A549 (cell line): ENCODE measurements at regions not wholly inside any gene's neighbourhood (a gene's known extent, or its start where the extent isn't known, plus 50 kb on each side); places are given as distances from the start of the nearest gene placed in this dataset.

Experiments
- ATAC-seq, 2 experiments: fragments of 200-7000 bp in 1 of 2; fragments of >200 bp in 1 of 2; cut with Nextera tagmentation in 1 of 2; cut with Tn5 transposase in 1 of 2; 3 replicates each; pipeline versions ENCODE4 v1.8.0 to v1.9.1; 2018 to 2020; ENCODE audit warnings: mild to moderate bottlenecking in 1 of 2, moderate library complexity in 1 of 2
- CTCF ChIA-PET: fragments of 300-600 bp; sonication (Branson Sonifier 250); formaldehyde crosslinking; extraction: SDS; loops from one replicate; lab custom pipeline; 2021; ENCODE audit warnings: antibody characterized with exemption, inconsistent platforms; lab: Yijun Ruan, JAX
- POLR2A ChIA-PET: fragments of 350-600 bp; formaldehyde crosslinking; extraction: SDS; loops from one replicate; lab custom pipeline; 2021; ENCODE audit warnings: antibody characterized with exemption, inconsistent platforms; lab: Yijun Ruan, JAX
- DNase-seq, 2 experiments: peaks; one replicate each; pipeline versions ENCODE4 v3.0.0 to v3.0.0-alpha.2; 2011 to 2016; ENCODE audit warnings: low read depth in 1 of 2, low spot score in 1 of 2
- FAIRE-seq: peaks from 2 replicates; lab custom pipeline; 2011; peaks lifted over from hg19 to GRCh38; lab: Jason Lieb, UNC
- H3K27ac ChIP-seq, 2 experiments: fragments of >200 bp; sonication (Bioruptor Twin); formaldehyde crosslinking; 3 replicates each; pipeline ENCODE4 v1.5.1; 2016 to 2017
- H3K4me1 ChIP-seq: fragments of >200 bp; sonication (Bioruptor Twin); formaldehyde crosslinking; 3 replicates; pipeline ENCODE4 v1.6.1; 2016
- H3K4me2 ChIP-seq: fragments of >200 bp; sonication (Bioruptor Twin); formaldehyde crosslinking; 3 replicates; pipeline ENCODE4 v1.6.1; 2016
- H3K4me3 ChIP-seq: fragments of >200 bp; sonication (Bioruptor Twin); formaldehyde crosslinking; 3 replicates; pipeline ENCODE4 v1.5.1; 2016
- H3K9me3 ChIP-seq: fragments of >200 bp; sonication (Bioruptor Twin); formaldehyde crosslinking; 3 replicates; pipeline ENCODE4 v1.6.1; 2016
- BHLHE40 ChIP-seq: IDR thresholded peaks from 2 replicates; pipeline ENCODE4 v1.6.1; 2012; ENCODE audit warnings: low read depth, low read length, inconsistent platforms
- CBX2 ChIP-seq: fragments of 200-600 bp; sonication (generic); IDR thresholded peaks from 2 replicates; pipeline ENCODE4 v1.6.1; 2016; ENCODE audit warnings: low read depth, mild to moderate bottlenecking, borderline replicate concordance
- CBX8 ChIP-seq: fragments of 200-600 bp; sonication (generic); IDR thresholded peaks from 2 replicates; pipeline ENCODE4 v1.6.1; 2016
- CEBPB ChIP-seq, 2 experiments: fragments of >200 bp in 1 of 2; sonication (Bioruptor Twin) in 1 of 2; formaldehyde crosslinking in 1 of 2; IDR thresholded peaks; 2 replicates each; pipeline ENCODE4 v1.6.1; 2012 to 2016
- CHD2 ChIP-seq: fragments of 150-350 bp; IDR thresholded peaks from 2 replicates; pipeline ENCODE4 v1.6.1; 2014; ENCODE audit warnings: low read length; ENCODE audit not compliant: partially characterized antibody
- CHD4 ChIP-seq: fragments of 200-600 bp; sonication (generic); IDR thresholded peaks from 2 replicates; pipeline ENCODE4 v1.6.1; 2016; ENCODE audit warnings: antibody characterized with exemption, mild to moderate bottlenecking, borderline replicate concordance
- EHF ChIP-seq: fragments of 250-450 bp; sonication (Bioruptor Pico); IDR thresholded peaks from 2 replicates; pipeline ENCODE4 v1.5.0; 2020; ENCODE audit warnings: mild to moderate bottlenecking
- FOSB ChIP-seq: fragments of 250-450 bp; sonication (Bioruptor Pico); IDR thresholded peaks from 2 replicates; pipeline ENCODE4 v1.5.0; 2020; ENCODE audit warnings: mild to moderate bottlenecking, moderate library complexity
- FOSL2 ChIP-seq, 2 experiments: fragments of 450-650 bp in 1 of 2; fragments of >200 bp in 1 of 2; sonication (Bioruptor Twin) in 1 of 2; formaldehyde crosslinking; IDR thresholded peaks; 2 replicates each; pipeline versions ENCODE4 v1.5.0 to v1.6.1; 2016 to 2020; ENCODE audit warnings: mild to moderate bottlenecking in 1 of 2, moderate library complexity in 1 of 2
- FOXS1 ChIP-seq: fragments of 250-450 bp; sonication (Bioruptor Pico); IDR thresholded peaks from 2 replicates; pipeline ENCODE4 v1.5.0; 2020; ENCODE audit warnings: mild to moderate bottlenecking, moderate library complexity
- GATA3 ChIP-seq: IDR thresholded peaks from 2 replicates; pipeline ENCODE4 v1.6.1; 2012; ENCODE audit warnings: borderline replicate concordance
- HDAC2 ChIP-seq: fragments of 200-600 bp; sonication (generic); IDR thresholded peaks from 2 replicates; pipeline ENCODE4 v1.6.1; 2016
- HOXB5 ChIP-seq: fragments of 250-450 bp; sonication (Bioruptor Pico); IDR thresholded peaks from 2 replicates; pipeline ENCODE4 v1.5.0; 2020; ENCODE audit warnings: mild to moderate bottlenecking, moderate library complexity
- JUN ChIP-seq, 2 experiments: fragments of >200 bp; sonication (Bioruptor Twin); formaldehyde crosslinking; IDR thresholded peaks; 2 replicates in 1 of 2; 3 replicates in 1 of 2; pipeline ENCODE4 v1.6.1; 2016 to 2017
- JUNB ChIP-seq: fragments of >200 bp; sonication (Bioruptor Twin); formaldehyde crosslinking; IDR thresholded peaks from 2 replicates; pipeline ENCODE4 v1.6.1; 2016
- KDM5A ChIP-seq: fragments of 200-600 bp; sonication (generic); IDR thresholded peaks from 2 replicates; pipeline ENCODE4 v1.6.1; 2016; ENCODE audit warnings: antibody characterized with exemption, mild to moderate bottlenecking
- MAFK ChIP-seq: fragments of 450-650 bp; IDR thresholded peaks from 2 replicates; pipeline ENCODE4 v1.6.1; 2014; ENCODE audit not compliant: partially characterized antibody
- MAZ ChIP-seq: fragments of 150-350 bp; IDR thresholded peaks from 2 replicates; pipeline ENCODE4 v1.6.1; 2014; ENCODE audit warnings: antibody characterized with exemption, low read depth, low read length, borderline replicate concordance
- MYC ChIP-seq: IDR thresholded peaks from 2 replicates; pipeline ENCODE4 v1.6.1; 2012; ENCODE audit warnings: mild to moderate bottlenecking, inconsistent platforms, low read length, improper control_type of control experiment, borderline replicate concordance
- NPAS2 ChIP-seq: fragments of 250-450 bp; sonication (Bioruptor Pico); IDR thresholded peaks from 2 replicates; pipeline ENCODE4 v1.8.0; 2022; ENCODE audit warnings: mild to moderate bottlenecking, moderate library complexity, borderline replicate concordance
- POLR2A ChIP-seq: IDR thresholded peaks from 2 replicates; pipeline ENCODE4 v1.6.1; 2012; ENCODE audit warnings: mild to moderate bottlenecking, low read length
- RFX5 ChIP-seq: fragments of 450-650 bp; IDR thresholded peaks from 2 replicates; pipeline ENCODE4 v1.7.1; 2014; ENCODE audit warnings: antibody characterized with exemption, mild to moderate bottlenecking, moderate library complexity
- RNF2 ChIP-seq: fragments of 200-600 bp; sonication (generic); IDR thresholded peaks from 2 replicates; pipeline ENCODE4 v1.6.1; 2016; ENCODE audit warnings: low read depth, mild to moderate bottlenecking, antibody characterized with exemption, moderate library complexity, borderline replicate concordance
- SREBF2 ChIP-seq: fragments of 450-650 bp; IDR thresholded peaks from 2 replicates; pipeline ENCODE4 v1.6.1; 2014; ENCODE audit warnings: mild to moderate bottlenecking, moderate library complexity
- TFCP2L1 ChIP-seq: fragments of 250-450 bp; sonication (Bioruptor Pico); IDR thresholded peaks from 2 replicates; pipeline ENCODE4 v1.5.0; 2021; ENCODE audit warnings: mild to moderate bottlenecking
- TP53 ChIP-seq: fragments of 250-450 bp; sonication (Bioruptor Pico); IDR thresholded peaks from 2 replicates; pipeline ENCODE4 v1.5.0; 2021; ENCODE audit warnings: mild to moderate bottlenecking, moderate library complexity
- ZFP36 ChIP-seq: fragments of 450-650 bp; IDR thresholded peaks from 2 replicates; pipeline ENCODE4 v1.6.1; 2014; ENCODE audit warnings: borderline replicate concordance; ENCODE audit not compliant: partially characterized antibody
- WGBS: methylation state at CpG from one replicate; pipeline ENCODE4 v1.1.6; 2017; ENCODE audit errors: missing lambda C conversion rate; 5-methylcytosine and 5-hydroxymethylcytosine counted together
- TF ChIP-seq, protein P1 (sequence below): IDR thresholded peaks from 2 replicates; pipeline ENCODE4 v1.6.1; 2012
- TF ChIP-seq, protein P2 (sequence below): IDR thresholded peaks from 2 replicates; pipeline ENCODE4 v1.6.1; 2012; ENCODE audit warnings: low read depth, borderline replicate concordance
- TF ChIP-seq, protein P3 (sequence below): fragments of >200 bp; sonication (Bioruptor Twin); formaldehyde crosslinking; IDR thresholded peaks from 3 replicates; pipeline ENCODE4 v1.5.1; 2016
- TF ChIP-seq, protein P4 (sequence below): fragments of 450-650 bp; IDR thresholded peaks from 2 replicates; pipeline ENCODE4 v1.6.1; 2014; ENCODE audit warnings: antibody characterized with exemption
- TF ChIP-seq, protein P5 (sequence below): fragments of 250-450 bp; sonication (Bioruptor Pico); IDR thresholded peaks from 2 replicates; pipeline ENCODE4 v1.5.0; 2020; ENCODE audit warnings: low read depth, mild to moderate bottlenecking, moderate library complexity

DNA sequence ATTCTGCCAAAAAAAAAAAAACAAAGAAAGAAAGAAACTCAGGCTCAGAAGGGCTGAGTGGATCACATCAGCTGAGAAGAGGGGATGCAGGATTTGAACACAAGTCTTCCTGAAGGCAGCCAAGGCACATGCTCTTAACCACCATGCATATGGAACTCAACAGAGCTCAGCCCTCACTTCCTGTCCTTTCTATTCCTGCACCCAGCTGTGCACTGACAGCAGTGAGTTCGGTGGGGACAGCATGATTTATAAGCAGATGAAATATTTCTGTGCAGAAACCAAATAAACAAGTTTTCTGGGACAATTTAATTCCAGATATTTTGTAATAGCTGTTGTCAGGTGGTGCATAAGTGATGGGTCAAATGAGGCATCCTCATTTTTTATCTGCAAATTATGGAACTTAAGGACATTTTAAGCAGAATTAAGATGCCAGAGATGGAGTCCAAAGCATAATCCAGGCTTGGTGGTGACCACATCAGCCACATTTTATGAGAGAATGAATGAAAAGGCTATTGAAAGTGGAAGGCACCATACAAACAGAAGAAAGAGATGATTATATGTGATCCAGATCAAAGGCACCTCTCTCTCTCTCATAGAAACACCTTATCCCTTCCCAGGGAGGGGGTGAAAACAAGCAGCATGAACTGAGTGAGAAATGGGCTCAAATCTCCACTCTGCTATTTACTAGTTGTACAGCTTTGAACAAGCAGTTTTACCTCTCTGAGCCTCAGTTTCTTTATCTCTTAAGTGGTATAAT lies 303.6 kb upstream of the MSX2 start:
- no peaks in the 10 kb centered on the region for H3K4me1 ChIP-seq

DNA sequence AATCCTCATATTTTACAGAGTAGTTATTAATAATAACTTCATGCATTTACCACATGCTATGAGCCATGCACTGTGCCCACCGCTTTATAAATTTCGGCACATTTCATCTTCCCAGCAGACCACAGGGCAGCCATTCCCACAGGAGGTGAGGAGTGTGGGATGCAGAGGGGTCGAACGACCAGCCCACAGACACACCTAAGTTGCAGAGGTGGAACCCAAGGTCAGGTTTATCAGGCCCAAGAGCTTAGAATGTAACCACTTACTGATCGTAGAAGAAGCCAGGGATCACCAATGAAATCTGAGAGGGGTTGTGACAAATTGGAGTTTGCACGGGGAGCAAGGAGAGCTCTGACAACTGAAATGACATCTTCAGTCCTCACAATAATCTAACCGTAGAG lies 303.0 kb upstream of the MSX2 start:
- FAIRE-seq, result no peak
- no peak for DNase-seq
- Histone ChIP-seq H3K4me1 (no peaks in the 10 kb centered on the region), H3K27ac (no peak overlapping the region), H3K4me2 (no peak overlapping the region), H3K9me3 (no peaks in the 10 kb centered on the region), H3K4me3 (no peak overlapping the region)
- WGBS, result 31% methylated on average over 7 of the region's 7 CpGs
- CTCF ChIA-PET, result interaction anchor here (0.8 to 7.7 kb wide), 14 partner anchors 10 to 515 kb away, joined by 3 to 100 read pairs (median 11); no protein-coding TSS in a partner anchor
- TF ChIP-seq JUNB, result no peak
- TF ChIP-seq HOXB5 (CRISPR knock-in tag), result no peak
- TF ChIP-seq CHD2, result no peak
- no peak for TF ChIP-seq GATA3
- no peak for TF ChIP-seq TP53
- no peak for TF ChIP-seq FOSL2 (IDR thresholded peaks at IDR 0.05)
- no peak for TF ChIP-seq FOSL2 (CRISPR knock-in tag; IDR thresholded peaks at IDR 0.05)
- TF ChIP-seq, protein P1, sequence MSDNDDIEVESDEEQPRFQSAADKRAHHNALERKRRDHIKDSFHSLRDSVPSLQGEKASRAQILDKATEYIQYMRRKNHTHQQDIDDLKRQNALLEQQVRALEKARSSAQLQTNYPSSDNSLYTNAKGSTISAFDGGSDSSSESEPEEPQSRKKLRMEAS, result no peak
- no peak for TF ChIP-seq EHF
- no peak for TF ChIP-seq MYC
- no peak for TF ChIP-seq MAFK
- no peak for TF ChIP-seq ZFP36
- no peak for TF ChIP-seq JUN (IDR thresholded peaks at IDR 0.05)
- no peak for TF ChIP-seq NPAS2 (CRISPR knock-in tag)
- no peak for TF ChIP-seq POLR2A
- TF ChIP-seq, protein P2, sequence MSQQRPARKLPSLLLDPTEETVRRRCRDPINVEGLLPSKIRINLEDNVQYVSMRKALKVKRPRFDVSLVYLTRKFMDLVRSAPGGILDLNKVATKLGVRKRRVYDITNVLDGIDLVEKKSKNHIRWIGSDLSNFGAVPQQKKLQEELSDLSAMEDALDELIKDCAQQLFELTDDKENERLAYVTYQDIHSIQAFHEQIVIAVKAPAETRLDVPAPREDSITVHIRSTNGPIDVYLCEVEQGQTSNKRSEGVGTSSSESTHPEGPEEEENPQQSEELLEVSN, result no peak
- TF ChIP-seq FOSB (CRISPR knock-in tag), result no peak
- TF ChIP-seq, protein P3, sequence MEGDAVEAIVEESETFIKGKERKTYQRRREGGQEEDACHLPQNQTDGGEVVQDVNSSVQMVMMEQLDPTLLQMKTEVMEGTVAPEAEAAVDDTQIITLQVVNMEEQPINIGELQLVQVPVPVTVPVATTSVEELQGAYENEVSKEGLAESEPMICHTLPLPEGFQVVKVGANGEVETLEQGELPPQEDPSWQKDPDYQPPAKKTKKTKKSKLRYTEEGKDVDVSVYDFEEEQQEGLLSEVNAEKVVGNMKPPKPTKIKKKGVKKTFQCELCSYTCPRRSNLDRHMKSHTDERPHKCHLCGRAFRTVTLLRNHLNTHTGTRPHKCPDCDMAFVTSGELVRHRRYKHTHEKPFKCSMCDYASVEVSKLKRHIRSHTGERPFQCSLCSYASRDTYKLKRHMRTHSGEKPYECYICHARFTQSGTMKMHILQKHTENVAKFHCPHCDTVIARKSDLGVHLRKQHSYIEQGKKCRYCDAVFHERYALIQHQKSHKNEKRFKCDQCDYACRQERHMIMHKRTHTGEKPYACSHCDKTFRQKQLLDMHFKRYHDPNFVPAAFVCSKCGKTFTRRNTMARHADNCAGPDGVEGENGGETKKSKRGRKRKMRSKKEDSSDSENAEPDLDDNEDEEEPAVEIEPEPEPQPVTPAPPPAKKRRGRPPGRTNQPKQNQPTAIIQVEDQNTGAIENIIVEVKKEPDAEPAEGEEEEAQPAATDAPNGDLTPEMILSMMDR, result no peak
- TF ChIP-seq CBX8, result no peak
- TF ChIP-seq HDAC2, result no peak
- POLR2A ChIA-PET, result no interaction called here
- ATAC-seq, result no peak

More for the DNA sequence above, 303.6 kb upstream of the MSX2 start:
- H3K9me3 ChIP-seq, result no peaks in the 10 kb centered on the region
- no peak overlapping the region for H3K4me2 ChIP-seq
- POLR2A ChIA-PET, result interaction anchor here (1.4 kb wide), 1 partner anchor 112 kb away, joined by 4 read pairs; no protein-coding TSS in a partner anchor
- H3K27ac ChIP-seq, result no peak overlapping the region
- ATAC-seq, result no peak
- no peak overlapping the region for H3K4me3 ChIP-seq
- 0% methylated on average over 1 of the region's 1 CpG for WGBS
- DNase-seq, result no peak
- CTCF ChIA-PET, result interaction anchor here (0.8 to 7.7 kb wide), 27 partner anchors 11 to 516 kb away, joined by 3 to 100 read pairs (median 11); no protein-coding TSS in a partner anchor
- no peak for FAIRE-seq
- TF ChIP-seq RNF2 (no peak), FOXS1 (CRISPR knock-in tag) (no peak), CHD4 (no peak), HDAC2 (no peak), MAZ (no peak), JUNB (no peak), TFCP2L1 (CRISPR knock-in tag) (no peak), BHLHE40 (no peak), KDM5A (no peak), CEBPB (IDR thresholded peaks at IDR 0.05) (no peak), SREBF2 (no peak), MAFK (no peak), FOSL2 (IDR thresholded peaks at IDR 0.05) (no peak), FOSL2 (CRISPR knock-in tag; IDR thresholded peaks at IDR 0.05) (no peak), RFX5 (no peak), CBX2 (no peak)
- TF ChIP-seq, protein P3, result no peak
- TF ChIP-seq, protein P4, sequence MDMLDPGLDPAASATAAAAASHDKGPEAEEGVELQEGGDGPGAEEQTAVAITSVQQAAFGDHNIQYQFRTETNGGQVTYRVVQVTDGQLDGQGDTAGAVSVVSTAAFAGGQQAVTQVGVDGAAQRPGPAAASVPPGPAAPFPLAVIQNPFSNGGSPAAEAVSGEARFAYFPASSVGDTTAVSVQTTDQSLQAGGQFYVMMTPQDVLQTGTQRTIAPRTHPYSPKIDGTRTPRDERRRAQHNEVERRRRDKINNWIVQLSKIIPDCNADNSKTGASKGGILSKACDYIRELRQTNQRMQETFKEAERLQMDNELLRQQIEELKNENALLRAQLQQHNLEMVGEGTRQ, result no peak
- TF ChIP-seq, protein P5, sequence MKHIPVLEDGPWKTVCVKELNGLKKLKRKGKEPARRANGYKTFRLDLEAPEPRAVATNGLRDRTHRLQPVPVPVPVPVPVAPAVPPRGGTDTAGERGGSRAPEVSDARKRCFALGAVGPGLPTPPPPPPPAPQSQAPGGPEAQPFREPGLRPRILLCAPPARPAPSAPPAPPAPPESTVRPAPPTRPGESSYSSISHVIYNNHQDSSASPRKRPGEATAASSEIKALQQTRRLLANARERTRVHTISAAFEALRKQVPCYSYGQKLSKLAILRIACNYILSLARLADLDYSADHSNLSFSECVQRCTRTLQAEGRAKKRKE (CRISPR knock-in tag), result no peak
